ENCODE measurements at regions not wholly inside any gene's neighbourhood (a gene's known extent, or its start where the extent isn't known, plus 50 kb on each side); places are given as distances from the start of the nearest gene placed in this dataset.

DNA sequence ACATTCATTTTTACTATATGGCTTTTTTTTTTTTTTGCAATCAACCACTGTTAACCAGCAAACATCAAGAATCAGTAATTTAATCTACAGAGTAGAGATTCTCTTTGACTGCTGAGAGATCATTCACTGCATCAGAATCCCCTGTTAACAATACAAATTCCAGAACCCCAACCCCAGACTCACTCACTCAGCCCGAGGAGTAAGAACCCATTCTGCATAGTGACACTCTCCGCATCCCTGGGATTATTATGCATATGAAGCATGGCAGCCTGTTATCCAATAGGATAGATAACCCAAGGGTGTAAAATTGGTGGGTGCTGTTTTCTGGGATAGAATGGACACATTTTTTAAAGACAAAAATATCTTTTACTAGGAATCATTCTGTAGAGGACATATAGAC is 76.3 kb upstream of the CCDC39 start:
- no peaks in the 10 kb centered on the region for H3K27me3 ChIP-seq (ENCODE audit: control insufficient read depth, extremely low read depth, insufficient read depth, low read length)
- FAIRE-seq (no peak), DNase-seq (ENCODE audit: low read depth, low spot score) (no peak)
- no peaks in the 10 kb centered on the region for H3K36me3 ChIP-seq (ENCODE audit: control insufficient read depth in 2 of 2, extremely low read depth in 1 of 2, insufficient read depth in 2 of 2, low read length in 2 of 2)
- no peaks in the 10 kb centered on the region for H3K79me2 ChIP-seq (ENCODE audit: control insufficient read depth, insufficient read depth, low read length)
- H3K4me2 ChIP-seq (ENCODE audit: control insufficient read depth, extremely low read depth, insufficient read depth, low read depth, low read length): no peak overlapping the region
- no peaks in the 10 kb centered on the region for H3K9me1 ChIP-seq (ENCODE audit: control insufficient read depth, extremely low read depth, insufficient read depth, low read length)
- H4K20me1 ChIP-seq (ENCODE audit: control insufficient read depth, extremely low read depth, insufficient read depth, low read length): no peaks in the 10 kb centered on the region
- H3K9me3 ChIP-seq (ENCODE audit: control insufficient read depth, low read depth, low read length): no peaks in the 10 kb centered on the region
- no peak overlapping the region for H3K9ac ChIP-seq (ENCODE audit: control insufficient read depth, extremely low read depth, insufficient read depth, low read length)
- no peaks in the 10 kb centered on the region for H3K4me1 ChIP-seq (ENCODE audit: control insufficient read depth, extremely low read depth, insufficient read depth, low read length)
- H2AFZ ChIP-seq (ENCODE audit: control insufficient read depth, low read length): no peak overlapping the region
- no peak for TF ChIP-seq EZH2 (IDR thresholded peaks at IDR 0.05; ENCODE audit: low read length)
- TF ChIP-seq, protein P1, sequence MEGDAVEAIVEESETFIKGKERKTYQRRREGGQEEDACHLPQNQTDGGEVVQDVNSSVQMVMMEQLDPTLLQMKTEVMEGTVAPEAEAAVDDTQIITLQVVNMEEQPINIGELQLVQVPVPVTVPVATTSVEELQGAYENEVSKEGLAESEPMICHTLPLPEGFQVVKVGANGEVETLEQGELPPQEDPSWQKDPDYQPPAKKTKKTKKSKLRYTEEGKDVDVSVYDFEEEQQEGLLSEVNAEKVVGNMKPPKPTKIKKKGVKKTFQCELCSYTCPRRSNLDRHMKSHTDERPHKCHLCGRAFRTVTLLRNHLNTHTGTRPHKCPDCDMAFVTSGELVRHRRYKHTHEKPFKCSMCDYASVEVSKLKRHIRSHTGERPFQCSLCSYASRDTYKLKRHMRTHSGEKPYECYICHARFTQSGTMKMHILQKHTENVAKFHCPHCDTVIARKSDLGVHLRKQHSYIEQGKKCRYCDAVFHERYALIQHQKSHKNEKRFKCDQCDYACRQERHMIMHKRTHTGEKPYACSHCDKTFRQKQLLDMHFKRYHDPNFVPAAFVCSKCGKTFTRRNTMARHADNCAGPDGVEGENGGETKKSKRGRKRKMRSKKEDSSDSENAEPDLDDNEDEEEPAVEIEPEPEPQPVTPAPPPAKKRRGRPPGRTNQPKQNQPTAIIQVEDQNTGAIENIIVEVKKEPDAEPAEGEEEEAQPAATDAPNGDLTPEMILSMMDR (optimal IDR thresholded peaks at IDR 0.05 in 1 of 3, IDR thresholded peaks at IDR 0.05 in 1 of 3, conservative IDR thresholded peaks at IDR 0.05 in 1 of 3; ENCODE audit: extremely low read depth in 1 of 3, insufficient read depth in 2 of 3, low read length in 3 of 3): no peak
- no peak overlapping the region for H3K27ac ChIP-seq (ENCODE audit: control insufficient read depth, insufficient read depth, low read length)
- dilution Hi-C loops (cut with MboI; ENCODE audit: extremely low pct_ligation_motif_present, low sequenced_read_pairs): no loop called here
- no peak overlapping the region for H3K4me3 ChIP-seq (ENCODE audit: control insufficient read depth in 2 of 3, extremely low read depth in 1 of 3, insufficient read depth in 2 of 3, low read depth in 1 of 3, low read length in 3 of 3)

DNA sequence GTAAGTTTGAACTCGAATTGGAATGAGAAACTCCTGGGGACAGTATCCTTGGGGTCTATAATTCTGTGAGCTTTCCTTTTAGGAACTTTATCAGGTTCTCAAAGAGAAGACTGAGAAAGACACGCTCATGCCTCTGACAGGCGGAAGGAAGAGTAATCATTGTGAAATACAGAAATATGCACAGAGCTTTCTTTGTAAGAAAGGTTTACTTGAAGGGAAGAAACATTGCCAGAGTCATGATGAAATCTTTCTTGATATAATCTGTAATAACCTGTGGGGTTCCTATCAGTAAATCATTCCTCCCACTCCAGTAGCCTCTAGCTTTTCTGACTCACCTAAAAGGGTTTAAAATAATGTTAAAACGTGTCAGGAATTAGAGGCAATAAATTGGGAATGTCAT is 83.6 kb upstream of the CCDC39 start:
- DNase-seq (ENCODE audit: low read depth, low spot score) (no peak), FAIRE-seq (peak; percentile 36)
- H3K4me3 ChIP-seq (ENCODE audit: control insufficient read depth in 2 of 3, extremely low read depth in 1 of 3, insufficient read depth in 2 of 3, low read depth in 1 of 3, low read length in 3 of 3): no peak overlapping the region

More for the DNA sequence above, 83.6 kb upstream of the CCDC39 start:
- no peak overlapping the region for H3K9ac ChIP-seq (ENCODE audit: control insufficient read depth, extremely low read depth, insufficient read depth, low read length)
- H3K27me3 ChIP-seq (ENCODE audit: control insufficient read depth, extremely low read depth, insufficient read depth, low read length): no peaks in the 10 kb centered on the region
- no peak overlapping the region for H3K27ac ChIP-seq (ENCODE audit: control insufficient read depth, insufficient read depth, low read length)
- no peaks in the 10 kb centered on the region for H3K79me2 ChIP-seq (ENCODE audit: control insufficient read depth, insufficient read depth, low read length)
- H3K4me1 ChIP-seq (ENCODE audit: control insufficient read depth, extremely low read depth, insufficient read depth, low read length): no peaks in the 10 kb centered on the region
- H3K4me2 ChIP-seq (ENCODE audit: control insufficient read depth, extremely low read depth, insufficient read depth, low read depth, low read length): peak overlapping the region; percentile 25
- H2AFZ ChIP-seq (ENCODE audit: control insufficient read depth, low read length): no peak overlapping the region
- no peaks in the 10 kb centered on the region for H3K9me3 ChIP-seq (ENCODE audit: control insufficient read depth, low read depth, low read length)
- no peaks in the 10 kb centered on the region for H4K20me1 ChIP-seq (ENCODE audit: control insufficient read depth, extremely low read depth, insufficient read depth, low read length)
- no peaks in the 10 kb centered on the region for H3K36me3 ChIP-seq (ENCODE audit: control insufficient read depth in 2 of 2, extremely low read depth in 1 of 2, insufficient read depth in 2 of 2, low read length in 2 of 2)
- no peaks in the 10 kb centered on the region for H3K9me1 ChIP-seq (ENCODE audit: control insufficient read depth, extremely low read depth, insufficient read depth, low read length)
- dilution Hi-C loops (cut with MboI; ENCODE audit: extremely low pct_ligation_motif_present, low sequenced_read_pairs): no loop called here
- no peak for TF ChIP-seq EZH2 (IDR thresholded peaks at IDR 0.05; ENCODE audit: low read length)
- TF ChIP-seq, protein P1 (optimal IDR thresholded peaks at IDR 0.05 in 1 of 3, IDR thresholded peaks at IDR 0.05 in 1 of 3, conservative IDR thresholded peaks at IDR 0.05 in 1 of 3; ENCODE audit: extremely low read depth in 1 of 3, insufficient read depth in 2 of 3, low read length in 3 of 3): no peak
